K562 (cell line): ENCODE measurements at regions not wholly inside any gene's neighbourhood (a gene's known extent, or its start where the extent isn't known, plus 50 kb on each side); places are given as distances from the start of the nearest gene placed in this dataset.

Experiments
- BDP1 ChIP-seq: IDR thresholded peaks from 3 replicates; pipeline ENCODE4 v1.6.1; 2011; ENCODE audit not compliant: insufficient read length, insufficient read depth
- CLOCK ChIP-seq: fragments of 250-450 bp; sonication (Bioruptor Pico); IDR thresholded peaks from 2 replicates; pipeline ENCODE4 v1.4.0; 2020; ENCODE audit warnings: mild to moderate bottlenecking, moderate library complexity, borderline replicate concordance
- CREM ChIP-seq: IDR thresholded peaks from 2 replicates; pipeline ENCODE4 v1.6.1; 2014; ENCODE audit warnings: antibody characterized with exemption, low read depth
- E2F6 ChIP-seq, 2 experiments: IDR thresholded peaks; 2 replicates each; pipeline ENCODE4 v1.6.1; 2011; ENCODE audit warnings: borderline replicate concordance in 1 of 2, control low read depth in 1 of 2, low read depth in 1 of 2, low read length in 1 of 2, mild to moderate bottlenecking in 1 of 2, mixed read lengths in 1 of 2, moderate library complexity in 1 of 2; ENCODE audit not compliant: insufficient read depth in 1 of 2, insufficient read length in 1 of 2, poor library complexity in 1 of 2, severe bottlenecking in 1 of 2; ENCODE audit errors: extremely low read depth in 1 of 2
- GTF2A2 ChIP-seq: IDR thresholded peaks from 2 replicates; pipeline ENCODE4 v1.6.1; 2016; ENCODE audit warnings: mild to moderate bottlenecking, missing genetic modification characterization, missing compliant biosample characterization
- HDAC3 ChIP-seq: fragments of 450-650 bp; IDR thresholded peaks from 2 replicates; pipeline ENCODE4 v1.6.1; 2018; ENCODE audit warnings: borderline replicate concordance, mild to moderate bottlenecking, moderate library complexity; ENCODE audit not compliant: partially characterized antibody
- MECOM ChIP-seq: fragments of 250-450 bp; sonication (Bioruptor Pico); IDR thresholded peaks from 2 replicates; pipeline ENCODE4 v1.8.0; 2022; ENCODE audit warnings: inconsistent platforms
- MYNN ChIP-seq, 2 experiments: sonication (generic); formaldehyde crosslinking in 1 of 2; IDR thresholded peaks; 2 replicates each; pipeline versions ENCODE4 v1.5.0 to v1.6.1; 2016 to 2020; ENCODE audit warnings: antibody characterized with exemption in 1 of 2, missing genetic modification reagents in 1 of 2
- POLR2B ChIP-seq: fragments of 450-650 bp; IDR thresholded peaks from 2 replicates; pipeline ENCODE4 v1.6.1; 2018; ENCODE audit warnings: low read depth; ENCODE audit not compliant: partially characterized antibody
- RBFOX2 ChIP-seq: fragments of 200-400 bp; formaldehyde crosslinking; IDR thresholded peaks from 2 replicates; pipeline ENCODE4 v1.6.1; 2017; ENCODE audit warnings: low read depth, mild to moderate bottlenecking, low read length, moderate library complexity
- TBP ChIP-seq: optimal IDR thresholded peaks from 2 replicates; pipeline ENCODE3; 2011; ENCODE audit warnings: low read depth, low read length, improper control_type of control experiment
- XRCC3 ChIP-seq: fragments of 450-650 bp; IDR thresholded peaks from 2 replicates; pipeline ENCODE4 v1.6.1; 2017; ENCODE audit warnings: mild to moderate bottlenecking, moderate library complexity
- ZNF217 ChIP-seq: sonication (generic); formaldehyde crosslinking; IDR thresholded peaks from 2 replicates; pipeline ENCODE4 v1.8.0; 2022; ENCODE audit warnings: mild to moderate bottlenecking, missing genetic modification reagents
- ZNF41 ChIP-seq: fragments of 250-450 bp; sonication (Bioruptor Pico); conservative IDR thresholded peaks from 2 replicates; pipeline ENCODE4 v1.4.0; 2020; ENCODE audit warnings: mild to moderate bottlenecking
- ZNF551 ChIP-seq: fragments of 250-450 bp; sonication (Bioruptor Pico); IDR thresholded peaks from 2 replicates; pipeline ENCODE4 v1.5.0; 2021; ENCODE audit warnings: mild to moderate bottlenecking, moderate library complexity
- ZNF639 ChIP-seq, 2 experiments: fragments of 200-800 bp in 1 of 2; sonication (Bioruptor generic) in 1 of 2; sonication (generic) in 1 of 2; formaldehyde crosslinking in 1 of 2; IDR thresholded peaks in 1 of 2; conservative IDR thresholded peaks in 1 of 2; 2 replicates each; pipeline versions ENCODE4 v1.5.0 to v1.6.1; 2016 to 2020; ENCODE audit warnings: missing compliant biosample characterization in 1 of 2, missing genetic modification characterization in 1 of 2, missing genetic modification reagents in 1 of 2
- TF ChIP-seq, protein P1 (sequence below): IDR thresholded peaks from 2 replicates; pipeline ENCODE4 v1.6.1; 2014; ENCODE audit warnings: antibody characterized with exemption
- TF ChIP-seq, protein P2 (sequence below): fragments of 450-650 bp; IDR thresholded peaks from 2 replicates; pipeline ENCODE4 v1.6.1; 2016; ENCODE audit warnings: borderline replicate concordance

GRCh38 chr22:20639750-20640149 is 132.3 kb downstream of the MED15 start (continued):
- TF ChIP-seq, protein P1, sequence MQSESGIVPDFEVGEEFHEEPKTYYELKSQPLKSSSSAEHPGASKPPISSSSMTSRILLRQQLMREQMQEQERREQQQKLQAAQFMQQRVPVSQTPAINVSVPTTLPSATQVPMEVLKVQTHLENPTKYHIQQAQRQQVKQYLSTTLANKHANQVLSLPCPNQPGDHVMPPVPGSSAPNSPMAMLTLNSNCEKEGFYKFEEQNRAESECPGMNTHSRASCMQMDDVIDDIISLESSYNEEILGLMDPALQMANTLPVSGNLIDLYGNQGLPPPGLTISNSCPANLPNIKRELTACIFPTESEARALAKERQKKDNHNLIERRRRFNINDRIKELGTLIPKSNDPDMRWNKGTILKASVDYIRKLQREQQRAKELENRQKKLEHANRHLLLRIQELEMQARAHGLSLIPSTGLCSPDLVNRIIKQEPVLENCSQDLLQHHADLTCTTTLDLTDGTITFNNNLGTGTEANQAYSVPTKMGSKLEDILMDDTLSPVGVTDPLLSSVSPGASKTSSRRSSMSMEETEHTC = no peak
- TF ChIP-seq CREM = no peak
- no peak for TF ChIP-seq POLR2B
- TF ChIP-seq BDP1 = no peak
- no peak for TF ChIP-seq MYNN (IDR thresholded peaks at IDR 0.05)
- TF ChIP-seq MYNN (CRISPR knock-in tag; IDR thresholded peaks at IDR 0.05) = no peak
- TF ChIP-seq E2F6 (IDR thresholded peaks at IDR 0.05; ENCODE audit: borderline replicate concordance in 1 of 2, extremely low read depth in 1 of 2, insufficient read depth in 1 of 2, insufficient read length in 1 of 2, low read depth in 1 of 2, low read length in 1 of 2, poor library complexity in 1 of 2, severe bottlenecking in 1 of 2) = no peak
- no peak for TF ChIP-seq ZNF217 (CRISPR knock-in tag)
- TF ChIP-seq, protein P2, sequence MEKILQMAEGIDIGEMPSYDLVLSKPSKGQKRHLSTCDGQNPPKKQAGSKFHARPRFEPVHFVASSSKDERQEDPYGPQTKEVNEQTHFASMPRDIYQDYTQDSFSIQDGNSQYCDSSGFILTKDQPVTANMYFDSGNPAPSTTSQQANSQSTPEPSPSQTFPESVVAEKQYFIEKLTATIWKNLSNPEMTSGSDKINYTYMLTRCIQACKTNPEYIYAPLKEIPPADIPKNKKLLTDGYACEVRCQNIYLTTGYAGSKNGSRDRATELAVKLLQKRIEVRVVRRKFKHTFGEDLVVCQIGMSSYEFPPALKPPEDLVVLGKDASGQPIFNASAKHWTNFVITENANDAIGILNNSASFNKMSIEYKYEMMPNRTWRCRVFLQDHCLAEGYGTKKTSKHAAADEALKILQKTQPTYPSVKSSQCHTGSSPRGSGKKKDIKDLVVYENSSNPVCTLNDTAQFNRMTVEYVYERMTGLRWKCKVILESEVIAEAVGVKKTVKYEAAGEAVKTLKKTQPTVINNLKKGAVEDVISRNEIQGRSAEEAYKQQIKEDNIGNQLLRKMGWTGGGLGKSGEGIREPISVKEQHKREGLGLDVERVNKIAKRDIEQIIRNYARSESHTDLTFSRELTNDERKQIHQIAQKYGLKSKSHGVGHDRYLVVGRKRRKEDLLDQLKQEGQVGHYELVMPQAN = 0 out of 2 replicates have a peak, but pooled peaks have one; percentile 41
- TF ChIP-seq HDAC3 = no peak
- TF ChIP-seq RBFOX2 = no peak
- TF ChIP-seq CLOCK = no peak
- no peak for TF ChIP-seq TBP
- peak; percentile 49; the same call in 1 of the 2 replicates for TF ChIP-seq GTF2A2
- no peak for TF ChIP-seq ZNF639 (CRISPR knock-in tag; conservative IDR thresholded peaks at IDR 0.05 in 1 of 2, IDR thresholded peaks at IDR 0.05 in 1 of 2)
- TF ChIP-seq ZNF551 (CRISPR knock-in tag) = no peak
- 0 out of 2 replicates have a peak, but pooled peaks have one; percentile 31 for TF ChIP-seq MECOM (CRISPR knock-in tag)
- TF ChIP-seq ZNF41 = 0 out of 2 replicates have a peak, but pooled peaks have one; percentile 41
- TF ChIP-seq XRCC3 = no peak
